Choroid plexus epithelial cell (primary cell): ENCODE measurements at regions not wholly inside any gene's neighbourhood (a gene's known extent, or its start where the extent isn't known, plus 50 kb on each side); places are given as distances from the start of the nearest gene placed in this dataset.
"Not testable (repeated sequence)": the region's sequence is repeated elsewhere in the genome, so short reads cannot be mapped to it uniquely, and the experiment has no call there.

Experiments
- DNase-seq: peaks from one replicate; pipeline ENCODE4 v3.0.0-alpha.2; 2010; ENCODE audit warnings: low read depth
- H3K4me3 ChIP-seq: 2 replicates; pipeline ENCODE4 v1.5.1; 2011; ENCODE audit warnings: low read depth, mild to moderate bottlenecking, control low read depth, low read length, moderate library complexity
- CTCF ChIP-seq: conservative IDR thresholded peaks from 2 replicates; pipeline ENCODE4 v1.5.1; 2011; ENCODE audit warnings: low read depth, mild to moderate bottlenecking, control low read depth, inconsistent platforms, low read length, moderate library complexity

GRCh38 chr9:110095776-110096175 lies 112.2 kb downstream of the C9orf152 start:
- no peak overlapping the region for H3K4me3 ChIP-seq
- TF ChIP-seq CTCF: no peak
- peak; percentile 67 for DNase-seq

- not testable (repeated sequence) for DNase-seq, H3K4me3 ChIP-seq
Observed at GRCh38 chr9:110096674-110097073, 111.3 kb downstream of the C9orf152 start.

- peak; percentile 80 for DNase-seq
- peak; percentile 20 for TF ChIP-seq CTCF
- H3K4me3 ChIP-seq: no peak overlapping the region
Observed at GRCh38 chr9:110099236-110100095, 108.5 kb downstream of the C9orf152 start.

- DNase-seq: no peak
- no peak overlapping the region for H3K4me3 ChIP-seq
- no peak for TF ChIP-seq CTCF
Observed at GRCh38 chr9:110101531-110102161, 106.3 kb downstream of the C9orf152 start.

GRCh38 chr9:110103257-110103656 lies 104.7 kb downstream of the C9orf152 start:
- no peak for DNase-seq
- no peak overlapping the region for H3K4me3 ChIP-seq
- TF ChIP-seq CTCF: no peak

- peak; percentile 80 for DNase-seq
- no peak for TF ChIP-seq CTCF
Observed at GRCh38 chr9:110104261-110104809, 103.6 kb downstream of the C9orf152 start.

GRCh38 chr9:110105107-110105506 lies 102.9 kb downstream of the C9orf152 start:
- H3K4me3 ChIP-seq: no peak overlapping the region
- DNase-seq: peak; percentile 93
- TF ChIP-seq CTCF: no peak

More at GRCh38 chr9:110104261-110104809, 103.6 kb downstream of the C9orf152 start:
- H3K4me3 ChIP-seq: no peak overlapping the region
